Hindlimb muscle (tissue), 1 donor: ENCODE measurements at regions not wholly inside any gene's neighbourhood (a gene's known extent, or its start where the extent isn't known, plus 50 kb on each side); places are given as distances from the start of the nearest gene placed in this dataset.
"Not testable (repeated sequence)": the region's sequence is repeated elsewhere in the genome, so short reads cannot be mapped to it uniquely, and the experiment has no call there.

Source experiments
- DNase-seq: peaks from one replicate; pipeline ENCODE4 v3.0.0-alpha.2; 2013

GRCh38 chrY:7877458-7877857 is 965.9 kb upstream of the AMELY start:
- no peak for DNase-seq

DNA sequence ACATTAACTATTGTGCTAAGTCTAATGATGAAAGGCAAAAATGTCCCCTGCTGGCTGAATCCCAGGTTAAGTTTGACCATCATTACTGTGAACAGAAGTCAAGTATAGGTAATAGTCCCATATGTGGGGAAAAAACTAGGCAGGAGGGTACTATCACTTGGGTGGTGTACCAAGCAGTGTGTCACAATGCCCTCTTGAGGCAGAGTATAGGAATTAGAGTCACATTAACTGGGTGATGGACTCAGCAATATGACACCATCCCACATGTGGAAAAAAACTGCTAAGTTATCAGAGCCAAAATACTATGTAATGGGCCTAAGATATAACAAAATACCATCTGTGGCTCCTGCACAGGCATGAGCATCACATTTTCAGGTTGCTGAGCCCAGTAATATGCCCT is 962.5 kb upstream of the AMELY start:
- DNase-seq = peak; percentile 11

DNA sequence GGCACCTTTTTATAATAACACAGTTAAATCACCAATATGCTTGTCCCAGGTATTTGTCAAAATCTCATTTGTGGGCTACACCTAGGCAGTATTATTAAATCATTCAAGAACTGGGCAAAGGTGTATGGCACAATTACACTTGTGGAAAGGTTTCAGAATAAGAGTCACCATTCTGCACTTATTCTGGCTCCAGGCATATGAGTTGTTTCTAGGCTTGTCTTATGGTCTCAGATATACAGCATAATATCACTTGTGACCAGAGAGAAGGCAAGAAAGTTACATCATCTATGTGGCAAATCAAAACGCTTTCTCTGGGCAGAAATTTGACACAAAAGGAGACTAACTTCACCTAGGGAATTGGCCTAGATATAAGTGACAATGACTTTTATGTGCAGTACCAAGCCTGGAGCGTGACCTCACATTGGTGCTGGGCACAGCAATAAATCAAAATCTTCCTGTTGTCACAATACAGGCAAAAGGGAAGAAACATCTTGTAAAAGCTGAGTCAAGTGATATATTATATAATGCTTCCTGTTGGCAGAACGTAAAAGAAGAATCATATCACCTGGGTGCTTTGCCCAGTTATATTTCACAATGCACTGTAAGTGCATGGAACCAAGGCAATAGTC is 959.9 kb upstream of the AMELY start:
- no peak for DNase-seq

DNA sequence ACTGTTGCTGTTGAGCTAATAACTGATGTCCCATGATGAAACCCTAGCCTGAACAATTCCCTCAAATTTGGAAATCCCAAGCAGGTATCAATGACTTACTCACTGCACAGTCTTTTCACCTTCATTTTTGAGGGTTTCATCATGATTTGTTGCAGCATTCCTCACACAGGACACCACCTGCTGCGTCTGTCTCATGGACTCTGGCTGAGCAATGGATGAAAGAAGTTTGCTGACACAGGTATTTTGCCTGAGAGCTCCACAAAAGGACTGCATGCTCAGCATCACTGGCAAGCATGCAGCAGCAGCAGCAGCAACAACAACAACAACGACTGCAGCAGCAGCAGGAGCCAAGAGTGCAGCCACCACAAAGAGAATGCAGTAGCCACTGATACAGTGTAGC is 955.4 kb upstream of the AMELY start:
- no peak for DNase-seq

- DNase-seq = no peak
These were observed 949.4 kb upstream of the AMELY start for GRCh38 chrY:7860781-7861614.

GRCh38 chrY:7850191-7850590 is 938.6 kb upstream of the AMELY start:
- DNase-seq = no peak

- DNase-seq = no peak
These were observed 934.2 kb upstream of the AMELY start for GRCh38 chrY:7845776-7846175.

GRCh38 chrY:7837046-7837445 is 925.5 kb upstream of the AMELY start:
- no peak for DNase-seq

DNA sequence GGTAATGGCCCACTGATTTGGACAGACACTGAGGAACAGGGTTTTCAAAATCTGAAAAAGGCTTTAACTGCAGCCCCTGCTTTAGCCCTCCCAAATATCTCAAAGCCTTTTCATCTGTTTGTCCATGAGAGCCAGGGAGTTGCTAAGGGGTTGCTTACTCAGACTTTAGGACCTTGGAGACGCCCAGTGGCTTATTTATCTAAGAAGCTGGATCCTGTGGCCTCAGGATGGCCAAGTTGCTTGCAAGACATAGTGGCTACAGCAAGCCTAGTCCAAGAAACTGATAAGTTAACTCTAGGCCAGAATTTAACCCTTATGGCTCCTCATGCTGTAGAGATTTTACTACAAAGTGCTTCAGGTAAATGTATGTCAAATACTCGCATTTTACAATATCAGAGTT is 924.8 kb upstream of the AMELY start:
- DNase-seq = no peak

DNA sequence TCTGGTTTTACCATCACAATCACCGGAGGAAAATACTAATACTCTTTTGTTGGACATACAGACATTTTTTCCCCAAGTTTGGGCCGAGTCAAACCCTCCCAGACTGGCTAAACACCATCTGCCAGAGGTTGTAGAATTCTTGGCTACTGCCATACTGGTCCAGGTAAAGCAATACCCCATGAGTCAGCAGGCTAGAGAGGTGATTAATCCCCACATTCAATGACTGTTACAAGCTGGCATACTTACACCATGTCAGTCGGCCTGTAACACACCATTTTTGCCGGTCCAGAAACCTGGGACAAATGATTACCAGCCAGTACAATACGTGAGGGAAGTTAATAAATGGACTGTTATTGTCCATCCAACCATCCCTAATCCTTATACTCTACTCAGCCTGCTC is 923.9 kb upstream of the AMELY start:
- no peak for DNase-seq

DNA sequence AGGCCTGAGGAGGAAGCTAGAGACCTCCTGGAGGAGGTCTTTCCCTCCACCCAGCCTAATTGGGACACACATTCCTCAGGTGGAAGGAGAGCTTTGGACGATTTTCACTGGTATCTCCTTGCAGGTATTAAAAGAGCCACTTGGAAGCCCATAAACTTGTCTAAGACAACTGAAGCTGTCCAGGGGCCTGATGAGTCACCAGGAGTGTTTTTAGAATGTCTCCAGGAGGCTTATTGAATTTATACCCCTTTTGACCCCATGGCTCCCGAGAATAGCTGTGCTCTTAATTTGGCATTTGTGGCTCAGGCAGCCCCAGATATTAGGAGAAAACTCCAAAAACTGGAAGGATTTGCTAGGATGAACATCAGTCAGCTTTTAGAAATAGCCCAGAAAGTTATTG is 922.7 kb upstream of the AMELY start:
- DNase-seq = no peak

- DNase-seq = not testable (repeated sequence)
These were observed 919.3 kb upstream of the AMELY start for GRCh38 chrY:7830881-7831280.

- no peak for DNase-seq
These were observed 915.0 kb upstream of the AMELY start for GRCh38 chrY:7826533-7826932.

DNA sequence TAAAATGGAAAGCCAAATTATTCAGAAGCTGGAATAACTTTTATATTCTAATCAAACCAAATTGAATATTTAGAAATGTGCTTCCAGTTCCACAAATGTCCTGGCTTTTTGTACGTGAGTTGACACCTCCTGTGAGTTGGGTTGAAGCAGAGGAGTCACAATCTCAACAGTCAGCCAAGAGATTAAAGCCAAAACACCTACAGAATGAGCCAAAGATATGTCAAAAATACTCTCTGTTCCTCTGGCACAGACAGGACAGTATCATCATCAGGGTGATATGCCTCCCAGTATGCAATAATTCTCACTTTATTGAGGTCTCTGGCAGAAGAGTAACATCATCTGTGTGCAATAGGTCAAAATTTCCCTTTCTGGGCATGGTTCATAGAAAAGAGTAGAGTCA is 914.3 kb upstream of the AMELY start:
- no peak for DNase-seq

DNA sequence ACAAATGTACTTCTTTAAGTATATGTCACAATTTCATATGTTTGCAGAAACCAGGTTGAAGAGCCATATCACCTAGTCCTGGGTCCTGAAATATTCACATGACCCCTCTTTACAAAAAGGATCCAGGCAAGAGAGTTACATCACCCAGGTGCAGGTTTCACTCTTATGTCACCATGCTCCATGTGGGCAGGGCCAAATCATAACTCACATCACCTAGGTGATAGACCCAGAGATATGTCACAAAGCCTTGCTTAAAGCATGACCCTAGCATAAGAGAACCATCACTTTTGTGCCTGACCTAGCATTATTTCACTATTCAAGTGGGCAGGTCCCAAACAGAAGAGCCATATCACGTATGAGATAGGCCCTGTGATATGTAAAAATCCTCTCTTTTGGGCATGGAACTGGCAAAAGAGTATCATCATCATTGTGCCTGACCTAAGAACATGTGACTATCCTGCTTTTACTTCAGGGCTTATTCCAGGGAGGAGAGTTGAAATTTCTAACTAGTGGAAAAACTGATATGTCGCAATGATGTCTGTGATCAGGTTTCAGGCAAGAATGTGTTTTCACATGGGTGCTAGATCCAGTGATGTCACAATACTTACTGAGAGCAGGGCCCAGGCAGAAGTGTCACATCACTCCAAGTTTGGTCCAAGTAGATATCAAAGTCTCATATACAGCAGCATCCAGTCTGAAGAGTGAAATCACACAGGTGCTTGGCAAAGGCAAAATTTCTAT is 909.9 kb upstream of the AMELY start:
- DNase-seq = no peak

DNA sequence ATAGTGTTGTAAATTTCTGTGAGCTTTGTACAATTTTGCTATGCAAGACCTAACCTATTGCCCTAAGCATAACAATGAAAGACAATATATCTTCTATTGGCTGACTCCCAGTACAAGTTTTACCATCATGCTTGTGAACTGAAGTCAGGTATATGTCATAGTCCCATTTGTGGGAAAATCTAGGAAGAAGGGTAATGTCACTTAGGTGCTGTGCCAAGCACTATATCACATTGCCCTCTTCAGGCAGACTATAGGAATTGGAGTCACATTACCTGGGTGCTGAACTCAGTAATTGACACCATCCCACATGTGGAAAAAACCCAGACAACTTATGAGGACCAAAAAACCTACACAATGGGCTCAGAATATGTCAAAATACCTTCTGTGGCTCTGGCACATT is 907.4 kb upstream of the AMELY start:
- peak; percentile 6 for DNase-seq

DNA sequence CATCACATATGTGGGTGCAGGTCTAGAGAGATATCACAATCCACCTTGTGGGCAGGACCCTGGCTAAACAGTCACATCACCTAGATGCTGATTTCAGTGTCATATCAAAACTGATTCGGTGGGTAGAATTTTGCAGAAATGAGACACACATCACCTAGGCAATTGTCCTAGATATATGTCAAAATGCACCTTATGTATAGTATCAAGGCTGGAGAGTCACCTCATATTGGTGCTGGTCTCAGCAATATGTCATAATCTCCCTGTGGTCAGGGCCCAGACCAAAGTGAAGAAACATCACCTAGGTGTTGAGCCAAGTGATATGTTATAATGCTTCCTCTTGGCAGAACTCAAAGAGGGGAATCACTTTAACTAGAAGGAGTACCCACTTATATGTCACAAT is 905.0 kb upstream of the AMELY start:
- DNase-seq = no peak

DNA sequence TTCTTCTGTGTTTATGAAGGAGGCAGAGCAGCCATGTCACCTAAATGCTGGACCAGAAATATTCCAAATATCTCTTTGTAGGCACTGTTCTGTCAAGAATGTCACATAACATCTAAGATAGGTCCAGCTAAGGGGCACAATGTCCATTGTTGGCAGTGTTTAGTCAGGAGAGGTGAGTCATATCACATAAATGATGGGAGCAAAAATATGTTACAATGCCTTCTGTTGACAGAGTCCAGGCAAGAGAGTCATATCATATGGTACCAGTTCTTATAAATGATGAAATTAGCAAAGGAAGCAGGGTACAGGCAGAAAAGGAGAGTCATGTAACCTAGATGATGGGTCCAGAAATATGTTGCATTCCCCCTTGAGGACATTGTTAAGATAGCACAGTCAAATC is 904.4 kb upstream of the AMELY start:
- no peak for DNase-seq

GRCh38 chrY:7815285-7815684 is 903.7 kb upstream of the AMELY start:
- DNase-seq = no peak

GRCh38 chrY:7814361-7814760 is 902.8 kb upstream of the AMELY start:
- no peak for DNase-seq

- DNase-seq = no peak
These were observed 898.8 kb upstream of the AMELY start for GRCh38 chrY:7810359-7810758.

DNA sequence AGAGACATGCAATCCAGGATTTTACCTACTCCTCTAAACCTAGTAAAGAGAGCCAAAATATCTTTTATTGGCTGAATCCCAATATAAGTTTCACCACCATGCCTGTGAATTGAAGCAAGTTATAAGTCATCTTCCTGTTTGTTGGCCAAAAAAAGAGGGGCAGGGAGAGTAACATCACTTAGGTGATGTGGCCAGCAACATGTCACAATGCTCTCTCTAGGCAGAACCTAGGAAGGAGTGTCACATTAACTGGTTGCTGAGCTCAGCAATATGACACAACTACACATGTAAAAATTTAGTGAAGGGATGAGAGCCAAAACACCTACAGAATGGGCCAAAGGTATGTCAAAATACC is 895.9 kb upstream of the AMELY start:
- DNase-seq = no peak

DNA sequence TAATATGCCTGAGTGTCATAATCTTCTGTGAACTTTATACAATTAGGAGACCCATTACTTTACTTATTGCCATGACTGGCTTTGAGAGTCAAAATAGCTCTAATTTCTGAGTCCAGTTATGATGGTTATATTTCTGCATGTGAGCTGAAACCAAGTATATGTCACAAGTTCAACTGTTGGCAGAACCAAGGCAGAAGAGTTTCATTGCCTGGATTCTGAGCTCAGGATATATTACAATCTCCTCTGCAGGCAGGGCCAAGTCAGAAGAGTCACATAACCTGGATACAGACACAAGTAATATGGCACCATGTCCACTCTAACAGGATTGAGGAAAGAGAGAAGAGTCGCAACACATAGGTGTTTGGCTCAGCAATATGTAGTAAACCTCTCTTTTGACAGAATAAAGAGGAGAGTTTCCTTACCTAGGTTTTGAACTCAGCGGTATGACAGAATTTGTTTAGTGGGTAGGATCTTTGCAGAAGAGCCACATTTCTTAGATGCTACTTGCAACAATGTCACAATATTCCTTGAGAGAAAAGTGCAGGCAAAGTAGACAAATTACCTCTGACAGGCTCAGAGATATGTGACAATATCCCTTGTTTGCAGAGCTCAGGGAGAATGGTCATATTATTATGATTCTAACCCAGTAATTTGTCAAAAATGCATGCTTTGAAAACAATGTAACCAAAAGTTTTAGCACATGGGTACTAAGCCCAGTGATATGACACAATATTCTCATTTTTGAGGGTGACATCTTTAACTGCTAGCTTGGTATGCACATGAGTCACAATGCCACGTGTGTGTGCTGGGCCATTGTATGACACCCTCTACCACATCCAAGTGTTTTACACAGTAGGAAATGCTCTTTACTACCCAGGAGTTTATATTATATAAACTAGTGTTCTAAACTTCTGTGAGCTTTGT is 895.3 kb upstream of the AMELY start:
- DNase-seq = no peak
